RWPE2 (cell line): ENCODE measurements at regions not wholly inside any gene's neighbourhood (a gene's known extent, or its start where the extent isn't known, plus 50 kb on each side); places are given as distances from the start of the nearest gene placed in this dataset.

Experiments used
- ATAC-seq: fragments of 200-7000 bp; cut with Tn5 transposase; 3 replicates; pipeline ENCODE4 v1.9.1; 2021; ENCODE audit warnings: low read depth
- DNase-seq: peaks from one replicate; pipeline ENCODE4 v3.0.0-alpha.2; 2020; ENCODE audit warnings: low spot score
- H3K27ac ChIP-seq: fragments of 450-650 bp; 2 replicates; pipeline ENCODE4 v1.5.1; 2017; ENCODE audit warnings: mild to moderate bottlenecking; ENCODE audit not compliant: poor library complexity, severe bottlenecking
- H3K27me3 ChIP-seq: fragments of 250-450 bp; sonication (Bioruptor Pico); 2 replicates; pipeline ENCODE4 v1.5.1; 2021; ENCODE audit warnings: mild to moderate bottlenecking, moderate library complexity; ENCODE audit not compliant: insufficient read depth, poor library complexity, severe bottlenecking
- H3K36me3 ChIP-seq: fragments of 250-450 bp; sonication (Bioruptor Pico); 2 replicates; pipeline ENCODE4 v1.5.1; 2020; ENCODE audit warnings: low read depth, mild to moderate bottlenecking, moderate library complexity
- H3K4me1 ChIP-seq: fragments of 250-450 bp; sonication (Bioruptor Pico); 2 replicates; pipeline ENCODE4 v1.5.1; 2021; ENCODE audit warnings: mild to moderate bottlenecking, moderate library complexity; ENCODE audit not compliant: insufficient read depth, poor library complexity, severe bottlenecking
- H3K4me3 ChIP-seq: fragments of 250-450 bp; sonication (Bioruptor Pico); 2 replicates; pipeline ENCODE4 v1.5.1; 2021; ENCODE audit warnings: mild to moderate bottlenecking, moderate library complexity; ENCODE audit not compliant: severe bottlenecking
- H3K9me3 ChIP-seq: fragments of 250-450 bp; sonication (Bioruptor Pico); 2 replicates; pipeline ENCODE4 v1.5.1; 2021; ENCODE audit warnings: mild to moderate bottlenecking, moderate library complexity; ENCODE audit not compliant: severe bottlenecking
- TF ChIP-seq, protein P1 (sequence below): fragments of 450-650 bp; IDR thresholded peaks from one replicate; pipeline ENCODE4 v1.5.1; 2017; ENCODE audit warnings: mild to moderate bottlenecking, moderate library complexity; ENCODE audit not compliant: poor library complexity, severe bottlenecking

DNA sequence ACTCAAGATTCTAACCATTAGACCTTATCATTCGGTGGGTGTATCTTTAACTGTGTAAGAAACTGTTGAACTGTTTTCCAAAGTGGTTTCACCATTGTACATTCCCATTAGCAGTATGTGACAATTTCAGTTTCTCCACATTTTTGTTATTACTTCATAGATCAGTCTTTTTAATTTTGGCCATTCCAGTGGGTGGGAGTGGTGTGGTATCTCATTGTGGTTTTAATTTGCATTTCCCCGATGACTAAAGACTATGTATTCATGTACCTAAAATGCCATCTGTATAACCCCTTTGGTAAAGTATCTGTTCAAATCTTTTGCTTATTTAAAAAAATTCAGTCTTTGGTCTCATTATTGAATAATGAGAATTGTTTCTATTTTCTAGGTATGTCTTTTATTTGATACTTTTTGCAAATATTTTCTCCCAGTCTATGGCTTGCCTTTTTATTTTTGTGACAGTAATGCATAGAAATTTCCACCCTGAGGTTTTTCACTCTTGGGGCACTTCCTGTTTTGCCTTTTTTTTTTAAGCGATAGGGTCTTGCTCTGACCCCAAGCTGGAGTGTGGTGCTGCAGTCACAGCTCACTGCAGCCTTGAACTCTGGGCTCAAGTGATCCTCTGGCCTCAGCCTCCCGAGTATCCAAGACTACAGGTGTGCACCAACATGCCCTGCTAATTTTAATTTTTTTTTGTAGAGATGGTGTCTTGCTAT is 141.1 kb upstream of the ITGB1 start:
- DNase-seq (no peak), ATAC-seq (no peak)
- Histone ChIP-seq H3K27ac (no peak overlapping the region), H3K27me3 (no peaks in the 10 kb centered on the region), H3K36me3 (no peaks in the 10 kb centered on the region), H3K4me3 (no peak overlapping the region), H3K9me3 (no peaks in the 10 kb centered on the region), H3K4me1 (peaks cover 5% of the 10 kb centered on the region)
- TF ChIP-seq, protein P1, sequence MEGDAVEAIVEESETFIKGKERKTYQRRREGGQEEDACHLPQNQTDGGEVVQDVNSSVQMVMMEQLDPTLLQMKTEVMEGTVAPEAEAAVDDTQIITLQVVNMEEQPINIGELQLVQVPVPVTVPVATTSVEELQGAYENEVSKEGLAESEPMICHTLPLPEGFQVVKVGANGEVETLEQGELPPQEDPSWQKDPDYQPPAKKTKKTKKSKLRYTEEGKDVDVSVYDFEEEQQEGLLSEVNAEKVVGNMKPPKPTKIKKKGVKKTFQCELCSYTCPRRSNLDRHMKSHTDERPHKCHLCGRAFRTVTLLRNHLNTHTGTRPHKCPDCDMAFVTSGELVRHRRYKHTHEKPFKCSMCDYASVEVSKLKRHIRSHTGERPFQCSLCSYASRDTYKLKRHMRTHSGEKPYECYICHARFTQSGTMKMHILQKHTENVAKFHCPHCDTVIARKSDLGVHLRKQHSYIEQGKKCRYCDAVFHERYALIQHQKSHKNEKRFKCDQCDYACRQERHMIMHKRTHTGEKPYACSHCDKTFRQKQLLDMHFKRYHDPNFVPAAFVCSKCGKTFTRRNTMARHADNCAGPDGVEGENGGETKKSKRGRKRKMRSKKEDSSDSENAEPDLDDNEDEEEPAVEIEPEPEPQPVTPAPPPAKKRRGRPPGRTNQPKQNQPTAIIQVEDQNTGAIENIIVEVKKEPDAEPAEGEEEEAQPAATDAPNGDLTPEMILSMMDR, result no peak

DNA sequence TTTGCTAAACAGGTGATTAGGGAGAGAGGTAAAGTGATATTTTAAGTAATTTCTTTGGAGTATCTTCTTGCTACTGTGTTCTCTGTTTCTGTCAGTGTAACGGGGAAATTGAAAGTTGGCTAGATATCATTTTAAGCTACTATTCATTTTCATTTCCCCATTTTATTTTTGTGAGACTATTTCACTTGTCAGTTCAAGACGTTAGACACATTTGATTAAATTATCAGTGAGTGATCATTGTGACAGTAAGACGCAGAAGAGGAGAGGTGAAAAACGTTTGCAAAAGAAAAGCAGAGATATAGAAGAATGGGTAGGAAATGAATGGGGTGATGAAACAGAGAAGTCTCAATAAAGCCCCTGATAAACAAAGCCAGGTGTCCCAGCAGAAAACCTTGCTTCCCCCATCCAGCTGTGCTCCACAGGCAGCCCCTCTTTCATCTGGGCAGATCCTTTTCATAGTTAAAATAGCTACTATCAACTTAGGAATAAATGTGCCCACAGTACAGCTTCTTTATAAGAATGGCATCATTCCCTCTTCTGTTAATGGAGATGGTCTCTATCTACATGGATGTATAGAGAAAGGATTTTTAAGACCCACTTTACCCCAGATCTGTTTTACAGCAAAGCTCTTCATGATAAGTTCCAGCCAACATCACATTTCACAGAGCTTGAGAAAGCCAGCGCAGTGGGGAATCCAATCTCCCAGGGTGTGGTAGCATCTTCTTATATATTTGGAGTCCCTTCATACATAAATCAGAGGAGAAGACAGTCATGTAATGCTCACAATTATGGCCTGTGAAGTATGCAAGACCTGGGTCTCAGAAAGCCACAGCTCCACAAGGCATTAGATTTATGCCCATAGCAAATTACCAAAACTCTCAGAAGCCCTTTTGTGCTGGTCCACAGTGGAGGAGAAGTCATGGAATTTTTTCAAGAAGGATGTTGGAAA is 138.1 kb upstream of the ITGB1 start:
- ATAC-seq (no peak), DNase-seq (no peak)
- Histone ChIP-seq H3K4me1 (peaks cover 1% of the 10 kb centered on the region), H3K27me3 (no peaks in the 10 kb centered on the region), H3K27ac (no peak overlapping the region), H3K9me3 (no peaks in the 10 kb centered on the region), H3K4me3 (no peak overlapping the region), H3K36me3 (no peaks in the 10 kb centered on the region)
- TF ChIP-seq, protein P1, result no peak

DNA sequence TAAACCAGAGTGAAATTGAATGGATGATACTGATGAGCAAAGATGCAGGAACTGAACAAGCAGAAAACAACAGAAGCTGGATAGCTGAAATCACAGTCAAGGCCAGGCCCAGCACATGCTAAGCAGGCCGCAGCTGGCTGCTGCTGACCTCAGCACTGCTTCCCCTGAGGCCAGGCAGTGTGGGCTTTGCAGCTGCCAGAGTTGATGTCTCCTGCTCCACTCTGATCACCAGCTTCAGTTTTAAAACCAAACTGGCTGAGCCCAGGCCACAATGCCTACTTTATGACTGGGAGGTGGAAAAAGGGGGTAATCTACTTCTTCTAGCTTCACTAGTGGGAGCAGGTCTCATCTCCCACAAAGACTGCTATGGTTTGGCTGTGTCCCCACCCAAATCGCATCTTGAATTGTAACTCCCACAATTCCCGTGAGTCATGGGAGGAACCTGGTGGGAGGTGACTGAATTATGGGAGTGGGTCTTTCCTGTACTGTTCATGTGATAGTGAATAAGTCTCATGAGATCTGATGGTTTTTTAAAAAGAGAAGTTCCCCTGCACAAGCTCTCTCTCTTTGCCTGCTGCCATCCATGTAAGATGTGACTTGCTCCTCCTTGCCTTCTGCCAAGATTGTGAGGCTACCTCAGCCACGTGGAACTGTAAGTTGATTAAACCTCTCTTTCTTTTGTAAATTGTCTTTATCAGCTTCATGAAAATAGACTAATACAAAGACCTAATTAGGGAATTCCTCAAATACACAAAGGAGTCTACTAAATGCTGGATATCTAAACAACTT is 136.4 kb upstream of the ITGB1 start:
- TF ChIP-seq, protein P1, result no peak
- Histone ChIP-seq H3K4me1 (no peaks in the 10 kb centered on the region), H3K4me3 (no peak overlapping the region), H3K36me3 (no peaks in the 10 kb centered on the region), H3K9me3 (no peaks in the 10 kb centered on the region), H3K27ac (no peak overlapping the region), H3K27me3 (no peaks in the 10 kb centered on the region)
- ATAC-seq (no peak), DNase-seq (no peak)

DNA sequence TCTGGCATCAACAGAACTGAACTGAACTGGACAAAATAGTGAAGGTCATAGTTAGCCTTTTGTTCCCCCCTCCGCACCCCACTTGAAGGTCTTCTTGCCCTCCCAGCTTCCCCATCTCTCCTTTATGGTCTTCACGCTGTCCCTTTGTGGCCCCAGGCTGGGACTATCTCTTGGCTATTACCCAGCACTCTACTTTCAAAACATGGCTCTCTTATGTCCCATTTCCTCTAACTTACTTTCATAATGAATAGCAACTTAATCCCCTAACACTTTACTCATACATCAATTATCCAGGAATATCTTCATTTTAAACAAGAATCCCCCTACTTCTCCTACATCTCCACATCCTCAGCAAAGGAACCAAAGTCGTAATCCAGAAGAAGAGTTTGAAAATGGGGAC is 135.3 kb upstream of the ITGB1 start:
- Histone ChIP-seq H3K4me1 (no peaks in the 10 kb centered on the region), H3K9me3 (no peaks in the 10 kb centered on the region), H3K36me3 (no peaks in the 10 kb centered on the region), H3K27me3 (no peaks in the 10 kb centered on the region), H3K4me3 (no peak overlapping the region), H3K27ac (no peak overlapping the region)
- no peak for DNase-seq
- no peak for ATAC-seq
- TF ChIP-seq, protein P1, result no peak
